WERI-Rb-1 (cell line): ENCODE measurements at regions not wholly inside any gene's neighbourhood (a gene's known extent, or its start where the extent isn't known, plus 50 kb on each side); places are given as distances from the start of the nearest gene placed in this dataset.

Source experiments
- DNase-seq: peaks from one replicate; pipeline ENCODE4 v3.0.0-alpha.2; 2020
- H3K27ac ChIP-seq: fragments of 250-450 bp; sonication (Bioruptor Pico); 2 replicates; pipeline ENCODE4 v1.5.1; 2020; ENCODE audit warnings: mild to moderate bottlenecking, moderate library complexity
- H3K27me3 ChIP-seq: fragments of 250-450 bp; sonication (Bioruptor Pico); 2 replicates; pipeline ENCODE4 v1.5.1; 2021; ENCODE audit warnings: mild to moderate bottlenecking, low read depth, moderate library complexity; ENCODE audit not compliant: insufficient read depth, severe bottlenecking
- H3K36me3 ChIP-seq: fragments of 250-450 bp; sonication (Bioruptor Pico); 2 replicates; pipeline ENCODE4 v1.5.1; 2020; ENCODE audit warnings: mild to moderate bottlenecking, moderate library complexity
- H3K4me3 ChIP-seq: 2 replicates; pipeline ENCODE4 v1.5.1; 2011; ENCODE audit warnings: low read depth, mild to moderate bottlenecking, control low read depth, low read length
- H3K9me3 ChIP-seq: fragments of 250-450 bp; sonication (Bioruptor Pico); 2 replicates; pipeline ENCODE4 v1.5.1; 2021; ENCODE audit warnings: mild to moderate bottlenecking, moderate library complexity; ENCODE audit not compliant: severe bottlenecking
- CTCF ChIP-seq: IDR thresholded peaks from 2 replicates; pipeline ENCODE4 v1.5.1; 2011; ENCODE audit warnings: low read depth, mild to moderate bottlenecking, control low read depth, inconsistent platforms, low read length

- H3K27me3 ChIP-seq = peaks cover 2% of the 10 kb centered on the region
- H3K27ac ChIP-seq = no peak overlapping the region
- H3K4me3 ChIP-seq = no peak overlapping the region
- TF ChIP-seq CTCF = no peak
- no peaks in the 10 kb centered on the region for H3K9me3 ChIP-seq
- DNase-seq = no peak
- no peaks in the 10 kb centered on the region for H3K36me3 ChIP-seq
Observed at GRCh38 chr17:34114174-34114573, 140.9 kb upstream of the CCL2 start.

DNA sequence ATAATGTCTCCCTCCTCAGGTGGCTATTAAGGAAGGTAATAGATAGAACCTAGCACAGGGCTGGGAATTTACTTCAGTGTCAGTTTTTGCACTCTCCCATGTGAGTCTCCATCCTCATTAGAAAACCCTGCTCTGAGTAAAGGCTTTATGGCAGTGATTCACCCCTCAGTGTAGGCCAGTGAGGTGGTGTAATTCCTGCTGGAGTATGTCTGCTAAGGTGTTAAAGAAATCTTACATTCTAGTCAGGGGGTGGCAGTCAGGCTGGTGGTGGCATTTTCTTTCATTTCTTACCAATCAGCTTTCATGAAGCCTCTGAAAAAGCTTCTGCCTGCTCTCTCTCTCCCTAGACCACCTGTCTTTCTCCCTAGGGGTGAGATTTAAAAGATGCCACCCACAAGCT lies 138.8 kb upstream of the CCL2 start:
- no peak for TF ChIP-seq CTCF
- Histone ChIP-seq H3K27ac (no peak overlapping the region), H3K27me3 (peaks cover 2% of the 10 kb centered on the region), H3K36me3 (no peaks in the 10 kb centered on the region), H3K4me3 (no peak overlapping the region), H3K9me3 (no peaks in the 10 kb centered on the region)
- DNase-seq = no peak

DNA sequence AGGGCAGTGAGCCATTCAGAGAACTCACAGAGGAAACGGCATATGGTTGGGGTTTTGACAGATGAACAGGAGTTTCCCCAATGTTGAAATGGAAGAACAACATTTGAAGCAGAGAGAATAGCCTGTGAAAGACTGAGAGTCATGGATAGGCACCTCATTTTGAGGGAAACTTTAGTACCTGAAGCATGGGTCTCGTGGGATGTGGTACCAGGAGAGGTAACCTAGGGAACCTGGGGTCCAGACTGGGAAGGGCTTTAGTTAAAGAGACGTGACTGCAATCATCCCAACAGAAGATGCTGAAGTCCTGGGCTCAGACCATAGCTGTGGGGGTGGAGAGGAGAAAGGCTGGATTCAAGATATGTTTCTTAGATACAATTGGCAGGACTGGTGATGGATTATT lies 137.8 kb upstream of the CCL2 start:
- H3K4me3 ChIP-seq = no peak overlapping the region
- DNase-seq = no peak
- H3K36me3 ChIP-seq = no peaks in the 10 kb centered on the region
- no peaks in the 10 kb centered on the region for H3K9me3 ChIP-seq
- no peak overlapping the region for H3K27ac ChIP-seq
- no peak for TF ChIP-seq CTCF
- H3K27me3 ChIP-seq = peaks cover 2% of the 10 kb centered on the region

DNA sequence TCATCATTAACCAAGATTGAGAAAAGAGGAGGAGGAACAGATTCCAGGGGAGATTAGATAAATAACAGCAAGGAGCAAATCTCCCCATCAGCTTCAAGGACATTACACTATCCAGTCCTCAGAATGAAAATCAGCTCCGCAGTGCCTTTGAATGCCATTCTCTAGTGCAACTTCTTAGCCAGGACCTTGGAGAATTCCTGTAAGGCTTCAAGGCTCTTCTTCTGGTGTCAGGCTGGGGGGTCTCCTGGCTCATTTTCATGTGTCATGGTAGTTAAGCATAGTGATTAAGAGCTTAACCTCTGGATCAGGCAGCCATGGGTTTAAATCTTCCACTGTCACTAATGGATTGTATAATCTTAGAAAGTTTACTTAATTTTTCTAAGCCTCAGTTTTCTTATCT lies 137.3 kb upstream of the CCL2 start:
- peak; percentile 49 for DNase-seq
- TF ChIP-seq CTCF = no peak
- Histone ChIP-seq H3K9me3 (no peaks in the 10 kb centered on the region), H3K36me3 (no peaks in the 10 kb centered on the region), H3K27me3 (peaks cover 2% of the 10 kb centered on the region), H3K4me3 (no peak overlapping the region), H3K27ac (no peak overlapping the region)

- no peak overlapping the region for H3K27ac ChIP-seq
- DNase-seq = no peak
- H3K27me3 ChIP-seq = peaks cover 2% of the 10 kb centered on the region
- no peaks in the 10 kb centered on the region for H3K36me3 ChIP-seq
- H3K9me3 ChIP-seq = no peaks in the 10 kb centered on the region
- no peak for TF ChIP-seq CTCF
- H3K4me3 ChIP-seq = no peak overlapping the region
Observed at GRCh38 chr17:34118564-34118963, 136.5 kb upstream of the CCL2 start.

DNA sequence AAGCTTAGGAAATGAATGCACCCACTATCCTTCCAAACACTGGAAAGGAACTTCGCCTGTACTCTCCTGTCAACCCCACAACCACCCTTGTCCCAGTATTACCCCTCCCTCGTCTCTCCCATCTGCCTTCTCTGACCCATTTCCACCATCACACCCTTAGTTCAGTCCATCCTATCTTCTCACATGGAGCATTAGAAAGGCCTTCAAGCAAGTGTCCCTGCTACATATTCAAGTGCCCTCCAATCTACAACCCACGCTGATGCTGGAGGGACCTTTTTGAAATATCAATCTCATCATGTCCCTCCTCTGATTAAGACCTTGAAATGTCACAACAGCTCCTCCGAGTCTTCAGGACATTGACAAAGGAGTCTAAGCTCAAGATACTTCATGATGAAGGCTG lies 133.8 kb upstream of the CCL2 start:
- Histone ChIP-seq H3K27me3 (peaks cover 2% of the 10 kb centered on the region), H3K27ac (no peak overlapping the region), H3K9me3 (no peaks in the 10 kb centered on the region), H3K4me3 (no peak overlapping the region), H3K36me3 (no peaks in the 10 kb centered on the region)
- TF ChIP-seq CTCF = no peak
- DNase-seq = no peak
